DND-41 (cell line): ENCODE measurements at regions not wholly inside any gene's neighbourhood (a gene's known extent, or its start where the extent isn't known, plus 50 kb on each side); places are given as distances from the start of the nearest gene placed in this dataset.

Experiments
- CTCF ChIP-seq: IDR thresholded peaks from 2 replicates; pipeline ENCODE4 v1.5.1; 2012; ENCODE audit warnings: borderline replicate concordance, low read length, moderate library complexity, mild to moderate bottlenecking; ENCODE audit not compliant: poor library complexity, severe bottlenecking; ENCODE audit errors: extremely low read depth
- EZH2 ChIP-seq: IDR thresholded peaks from 3 replicates; pipeline ENCODE4 v1.6.1; 2012; ENCODE audit warnings: borderline replicate concordance, low read depth, mild to moderate bottlenecking, moderate library complexity, low read length, inconsistent platforms; ENCODE audit not compliant: severe bottlenecking

GRCh38 chr12:87651670-87652425 lies 377.4 kb downstream of the C12orf50 start:
- no peak for TF ChIP-seq CTCF
- TF ChIP-seq EZH2 = no peak
